K562 (cell line): ENCODE measurements at regions not wholly inside any gene's neighbourhood (a gene's known extent, or its start where the extent isn't known, plus 50 kb on each side); places are given as distances from the start of the nearest gene placed in this dataset.

Experiments
- ATAC-seq: fragments of 200-7000 bp; cut with Tn5 transposase; 3 replicates; pipeline ENCODE4 v1.9.1; 2020; ENCODE audit warnings: moderate library complexity
- BruUV-seq: library from RNA; stranded (reverse); fragments of 400-500 nt; replicated peaks from 2 replicates; lab custom pipeline; 2021; lab: Mats Ljungman, UMichigan
- CTCF ChIA-PET: fragments of 300-600 bp; formaldehyde crosslinking; extraction: SDS; loops from one replicate; lab custom pipeline; 2021; ENCODE audit warnings: low intra/inter-chr PET ratio; lab: Yijun Ruan, JAX
- POLR2A ChIA-PET: fragments of 300-600, 350-650 bp; sonication (Branson Sonifier 250); formaldehyde crosslinking; extraction: SDS; loops from one replicate; lab custom pipeline; 2021; ENCODE audit warnings: antibody characterized with exemption, inconsistent platforms; lab: Yijun Ruan, JAX
- DNase-seq, 4 experiments: peaks; one replicate each; pipeline versions ENCODE4 v3.0.0 to v3.0.0-alpha.2; 2011 to 2018; ENCODE audit warnings: low spot score in 3 of 4, mixed read lengths in 3 of 4; ENCODE audit errors: extremely low read depth in 1 of 4
- FAIRE-seq: peaks from 2 replicates; lab custom pipeline; 2011; peaks lifted over from hg19 to GRCh38; lab: Jason Lieb, UNC
- H2AFZ ChIP-seq: 2 replicates; pipeline ENCODE4 v1.6.0; 2011; ENCODE audit warnings: low read depth, low read length, control low read depth, inconsistent platforms
- H3K27ac ChIP-seq: fragments of 200-600 bp; 3 replicates; pipeline ENCODE4 v1.8.0; 2011; ENCODE audit warnings: low read depth, mild to moderate bottlenecking, control low read depth, inconsistent platforms, low read length, moderate library complexity, mixed read lengths; ENCODE audit errors: extremely low read depth
- H3K27me3 ChIP-seq, 2 experiments: fragments of 300-600 bp in 1 of 2; 2 replicates in 1 of 2; 3 replicates in 1 of 2; pipeline versions ENCODE4 v1.6.0 to v1.8.0; 2011; ENCODE audit warnings: inconsistent platforms in 2 of 2, low read length in 2 of 2, mild to moderate bottlenecking in 1 of 2, mixed read lengths in 1 of 2, moderate library complexity in 1 of 2; ENCODE audit not compliant: control insufficient read depth in 2 of 2, insufficient read depth in 2 of 2
- H3K36me3 ChIP-seq: fragments of 300-600 bp; 3 replicates; pipeline ENCODE4 v1.8.0; 2011; ENCODE audit warnings: mild to moderate bottlenecking, low read length, inconsistent platforms; ENCODE audit not compliant: control insufficient read depth, insufficient read depth
- H3K4me1 ChIP-seq, 2 experiments: fragments of 200-600 bp in 1 of 2; replicated peaks in 1 of 2; 2 replicates in 1 of 2; 3 replicates in 1 of 2; pipeline versions ENCODE4 v1.5.1 to v1.8.0; 2011; ENCODE audit warnings: inconsistent platforms in 2 of 2, low read length in 2 of 2, mild to moderate bottlenecking in 1 of 2, mixed read lengths in 1 of 2, moderate library complexity in 1 of 2; ENCODE audit not compliant: control insufficient read depth in 2 of 2, insufficient read depth in 2 of 2
- H3K4me2 ChIP-seq: 2 replicates; pipeline ENCODE4 v1.6.1; 2011; ENCODE audit warnings: low read length, control low read depth, inconsistent platforms, mixed read lengths; ENCODE audit not compliant: insufficient read depth
- H3K4me3 ChIP-seq: fragments of 200-600 bp; sonication (generic), shearing (Covaris generic); 2 replicates; pipeline ENCODE4 v1.5.1; 2016; ENCODE audit warnings: control low read depth, inconsistent platforms
- H3K79me2 ChIP-seq: fragments of 200-600 bp; 3 replicates; pipeline ENCODE4 v1.8.0; 2011; ENCODE audit warnings: low read length, inconsistent platforms; ENCODE audit not compliant: control insufficient read depth, insufficient read depth
- H3K9ac ChIP-seq, 2 experiments: 2 replicates each; pipeline versions ENCODE4 v1.6.0 to v1.6.1; 2011; ENCODE audit warnings: low read depth in 2 of 2, low read length in 2 of 2, control low read depth in 1 of 2, inconsistent platforms in 1 of 2, mild to moderate bottlenecking in 1 of 2, mixed read lengths in 1 of 2; ENCODE audit not compliant: insufficient read depth in 1 of 2
- H3K9me1 ChIP-seq: one replicate; pipeline ENCODE4 v1.6.0; 2011; ENCODE audit warnings: inconsistent platforms, mild to moderate bottlenecking, low read length, moderate library complexity; ENCODE audit not compliant: control insufficient read depth, insufficient read depth
- H3K9me3 ChIP-seq: replicated peaks from 2 replicates; pipeline ENCODE4 v1.5.1; 2011; ENCODE audit warnings: low read depth, low read length, inconsistent platforms; ENCODE audit not compliant: control insufficient read depth, insufficient read depth
- H4K20me1 ChIP-seq: replicated peaks from 2 replicates; pipeline ENCODE4 v1.6.1; 2011; ENCODE audit warnings: low read length, inconsistent platforms, mixed read lengths; ENCODE audit not compliant: control insufficient read depth, insufficient read depth
- BCLAF1 ChIP-seq, 2 experiments: fragments of 450-650 bp in 1 of 2; IDR thresholded peaks; 2 replicates each; pipeline ENCODE4 v1.6.1; 2011 to 2017; ENCODE audit warnings: low read depth in 2 of 2, antibody characterized with exemption in 1 of 2, borderline replicate concordance in 1 of 2, low read length in 1 of 2, mild to moderate bottlenecking in 1 of 2, mixed read lengths in 1 of 2; ENCODE audit not compliant: control insufficient read depth in 1 of 2
- CC2D1A ChIP-seq: fragments of 450-650 bp; IDR thresholded peaks from 2 replicates; pipeline ENCODE4 v1.6.1; 2017; ENCODE audit warnings: mild to moderate bottlenecking
- CREB5 ChIP-seq: fragments of 250-450 bp; sonication (Bioruptor Pico); IDR thresholded peaks from 2 replicates; pipeline ENCODE4 v1.5.0; 2020; ENCODE audit warnings: mild to moderate bottlenecking
- DNMT1 ChIP-seq: fragments of 450-650 bp; IDR thresholded peaks from 2 replicates; pipeline ENCODE4 v1.6.1; 2016; ENCODE audit warnings: antibody characterized with exemption, mild to moderate bottlenecking
- KAT8 ChIP-seq: fragments of 450-650 bp; IDR thresholded peaks from 2 replicates; pipeline ENCODE4 v1.6.1; 2016; ENCODE audit warnings: low read depth, mild to moderate bottlenecking
- KLF6 ChIP-seq: fragments of 250-450 bp; sonication (Bioruptor Pico); IDR thresholded peaks from 2 replicates; pipeline ENCODE4 v1.4.0; 2020; ENCODE audit warnings: mild to moderate bottlenecking, moderate library complexity, borderline replicate concordance
- REST ChIP-seq, 2 experiments: fragments of 450-650 bp; formaldehyde crosslinking in 1 of 2; IDR thresholded peaks; 2 replicates each; pipeline versions ENCODE4 v1.4.0 to v1.6.1; 2014 to 2020; ENCODE audit warnings: mild to moderate bottlenecking in 2 of 2, borderline replicate concordance in 1 of 2, low read depth in 1 of 2
- SAP30 ChIP-seq: fragments of 200-600 bp; sonication (generic); IDR thresholded peaks from 2 replicates; pipeline ENCODE4 v1.6.1; 2012; ENCODE audit warnings: borderline replicate concordance, low read depth, mild to moderate bottlenecking, moderate library complexity, low read length, control low read depth, inconsistent platforms; ENCODE audit not compliant: insufficient read depth, poor library complexity, severe bottlenecking
- WGBS: fragments of 100-300 bp; shearing (Covaris generic); methylation state at CpG from one replicate; pipeline ENCODE4 v1.1.6; 2016; ENCODE audit warnings: low coverage, mixed read lengths; ENCODE audit not compliant: insufficient coverage; ENCODE audit errors: missing lambda C conversion rate; 5-methylcytosine and 5-hydroxymethylcytosine counted together
- in situ Hi-C: fragments of 300-500 bp; cut with MboI; formaldehyde crosslinking; loops from 4 replicates; pipeline ENCODE4 v1.15.0; 2018; ENCODE audit warnings: inconsistent platforms, mixed read lengths
- intact Hi-C: fragments of 100-400 bp; cut with micrococcal nuclease; formaldehyde crosslinking; loops from 2 replicates; pipeline ENCODE4 v1.14.2; 2022

- TF ChIP-seq BCLAF1 (IDR thresholded peaks at IDR 0.05; ENCODE audit: borderline replicate concordance in 1 of 2, control insufficient read depth in 1 of 2, low read depth in 2 of 2, low read length in 1 of 2) (no peak), KLF6 (CRISPR knock-in tag) (no peak), DNMT1 (no peak)
Observed at GRCh38 chr1:106121728-106122127, 934.7 kb upstream of the PRMT6 start (continued).

GRCh38 chr1:106134561-106134960 lies 921.9 kb upstream of the PRMT6 start:
- H3K9ac ChIP-seq = no peak overlapping the region
- no TSS peak for BruUV-seq
- ATAC-seq (no peak), FAIRE-seq (no peak), DNase-seq (no peak)
- 0% methylated on average over 3 of the region's 3 CpGs for WGBS
- H3K4me3 ChIP-seq = no peak overlapping the region
- no peaks in the 10 kb centered on the region for H3K4me1 ChIP-seq
- H3K79me2 ChIP-seq = no peaks in the 10 kb centered on the region
- CTCF ChIA-PET = no interaction called here
- H3K9me1 ChIP-seq = no peaks in the 10 kb centered on the region
- in situ Hi-C loops (no loop called here), intact Hi-C loops (no loop called here)
- H3K27ac ChIP-seq = no peak overlapping the region
- no peaks in the 10 kb centered on the region for H3K9me3 ChIP-seq
- POLR2A ChIA-PET = no interaction called here
- no peaks in the 10 kb centered on the region for H4K20me1 ChIP-seq
- H3K36me3 ChIP-seq = no peaks in the 10 kb centered on the region
- H3K27me3 ChIP-seq = no peaks in the 10 kb centered on the region
- H3K4me2 ChIP-seq = no peak overlapping the region
- H2AFZ ChIP-seq = no peak overlapping the region
- TF ChIP-seq REST (IDR thresholded peaks at IDR 0.05; ENCODE audit: borderline replicate concordance) (no peak), REST (CRISPR knock-in tag; IDR thresholded peaks at IDR 0.05; ENCODE audit: low read depth) (no peak), SAP30 (no peak), CC2D1A (no peak), KAT8 (no peak), CREB5 (CRISPR knock-in tag) (no peak)
